GM12892 (cell line): ENCODE measurements at regions not wholly inside any gene's neighbourhood (a gene's known extent, or its start where the extent isn't known, plus 50 kb on each side); places are given as distances from the start of the nearest gene placed in this dataset.

Source experiments
- POLR2A ChIP-seq: IDR thresholded peaks from 2 replicates; pipeline ENCODE4 v1.6.1; 2011; ENCODE audit warnings: low read depth, low read length, control low read depth
- POLR2AphosphoS5 ChIP-seq: IDR thresholded peaks from 2 replicates; pipeline ENCODE4 v1.6.1; 2011; ENCODE audit warnings: low read depth, low read length, control low read depth
- TAF1 ChIP-seq: IDR thresholded peaks from 2 replicates; pipeline ENCODE4 v1.6.1; 2011; ENCODE audit warnings: low read depth, mild to moderate bottlenecking, control low read depth, low read length, borderline replicate concordance

DNA sequence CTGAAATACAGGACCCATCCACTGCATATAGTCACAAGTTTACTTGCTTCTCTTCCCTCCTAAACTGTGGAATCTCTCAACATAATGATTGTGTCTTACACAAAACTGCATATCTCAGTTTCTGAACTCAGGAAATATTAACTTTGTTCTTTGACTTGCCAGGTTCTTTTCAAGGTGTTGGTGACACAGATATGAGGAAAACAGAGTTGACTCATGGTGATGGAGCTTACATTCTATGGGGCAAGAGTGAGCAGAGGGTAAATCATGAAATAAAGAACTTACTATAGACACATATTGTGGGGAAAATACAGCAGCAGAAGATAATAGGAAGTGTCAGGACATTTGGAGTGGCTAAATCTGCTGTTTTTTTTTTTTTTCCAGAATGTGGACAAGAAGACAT lies 72.5 kb upstream of the IGFBP3 start:
- no peak for TF ChIP-seq POLR2A
- no peak for TF ChIP-seq TAF1
- TF ChIP-seq POLR2AphosphoS5 = no peak
